ENCODE measurements at regions not wholly inside any gene's neighbourhood (a gene's known extent, or its start where the extent isn't known, plus 50 kb on each side); places are given as distances from the start of the nearest gene placed in this dataset.

DNA sequence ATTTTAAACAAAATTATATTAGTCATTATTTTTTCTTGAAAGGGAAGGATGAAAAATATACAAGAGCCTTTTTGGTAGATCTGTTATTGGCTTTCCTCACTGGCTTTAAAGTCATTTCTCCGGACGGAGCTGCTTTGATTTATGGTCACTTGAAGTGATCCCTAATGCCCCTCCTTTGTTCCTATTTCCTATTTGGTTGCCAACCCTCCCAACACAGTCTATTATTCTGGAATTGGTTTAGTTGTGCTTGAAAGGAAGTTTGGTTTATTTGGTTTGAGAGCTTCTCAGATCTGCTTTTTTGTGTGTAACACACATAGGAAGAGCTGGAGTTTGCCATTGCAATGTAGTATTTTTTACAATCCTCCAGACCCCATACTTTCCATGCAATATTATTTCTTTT is 347.9 kb downstream of the RFPL4B start:
- no peak for TF ChIP-seq POLR2AphosphoS5 (IDR thresholded peaks at IDR 0.05; ENCODE audit: low read depth, low read length)
- no peak for TF ChIP-seq TAF1 (IDR thresholded peaks at IDR 0.05; ENCODE audit: borderline replicate concordance, insufficient read depth, low read length)
- no peak for TF ChIP-seq SIN3A (IDR thresholded peaks at IDR 0.05; ENCODE audit: borderline replicate concordance, insufficient read depth, low read length)
- TF ChIP-seq, protein P1, sequence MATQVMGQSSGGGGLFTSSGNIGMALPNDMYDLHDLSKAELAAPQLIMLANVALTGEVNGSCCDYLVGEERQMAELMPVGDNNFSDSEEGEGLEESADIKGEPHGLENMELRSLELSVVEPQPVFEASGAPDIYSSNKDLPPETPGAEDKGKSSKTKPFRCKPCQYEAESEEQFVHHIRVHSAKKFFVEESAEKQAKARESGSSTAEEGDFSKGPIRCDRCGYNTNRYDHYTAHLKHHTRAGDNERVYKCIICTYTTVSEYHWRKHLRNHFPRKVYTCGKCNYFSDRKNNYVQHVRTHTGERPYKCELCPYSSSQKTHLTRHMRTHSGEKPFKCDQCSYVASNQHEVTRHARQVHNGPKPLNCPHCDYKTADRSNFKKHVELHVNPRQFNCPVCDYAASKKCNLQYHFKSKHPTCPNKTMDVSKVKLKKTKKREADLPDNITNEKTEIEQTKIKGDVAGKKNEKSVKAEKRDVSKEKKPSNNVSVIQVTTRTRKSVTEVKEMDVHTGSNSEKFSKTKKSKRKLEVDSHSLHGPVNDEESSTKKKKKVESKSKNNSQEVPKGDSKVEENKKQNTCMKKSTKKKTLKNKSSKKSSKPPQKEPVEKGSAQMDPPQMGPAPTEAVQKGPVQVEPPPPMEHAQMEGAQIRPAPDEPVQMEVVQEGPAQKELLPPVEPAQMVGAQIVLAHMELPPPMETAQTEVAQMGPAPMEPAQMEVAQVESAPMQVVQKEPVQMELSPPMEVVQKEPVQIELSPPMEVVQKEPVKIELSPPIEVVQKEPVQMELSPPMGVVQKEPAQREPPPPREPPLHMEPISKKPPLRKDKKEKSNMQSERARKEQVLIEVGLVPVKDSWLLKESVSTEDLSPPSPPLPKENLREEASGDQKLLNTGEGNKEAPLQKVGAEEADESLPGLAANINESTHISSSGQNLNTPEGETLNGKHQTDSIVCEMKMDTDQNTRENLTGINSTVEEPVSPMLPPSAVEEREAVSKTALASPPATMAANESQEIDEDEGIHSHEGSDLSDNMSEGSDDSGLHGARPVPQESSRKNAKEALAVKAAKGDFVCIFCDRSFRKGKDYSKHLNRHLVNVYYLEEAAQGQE (IDR thresholded peaks at IDR 0.05; ENCODE audit: insufficient read depth in 1 of 2, low read depth in 2 of 2, low read length in 2 of 2): no peak
- no peak for TF ChIP-seq FOXP2 (optimal IDR thresholded peaks at IDR 0.05; ENCODE audit: borderline replicate concordance, extremely low read depth, extremely low read length, insufficient read depth)
